Testis (tissue), 2 donors: ENCODE measurements at regions not wholly inside any gene's neighbourhood (a gene's known extent, or its start where the extent isn't known, plus 50 kb on each side); places are given as distances from the start of the nearest gene placed in this dataset.

Experiments used
- POLR2A ChIP-seq: fragments of 450-650 bp; IDR thresholded peaks from one replicate; pipeline ENCODE4 v1.6.1; 2017; ENCODE audit warnings: antibody characterized with exemption, mild to moderate bottlenecking, moderate library complexity
- TF ChIP-seq, protein P1 (sequence below), 3 experiments: fragments of 450-650 bp in 2 of 3; fragments of 200-600 bp in 1 of 3; sonication (generic) in 1 of 3; IDR thresholded peaks; one replicate each; pipeline ENCODE4 v1.5.1; 2016 to 2019; ENCODE audit warnings: antibody characterized with exemption in 3 of 3, mild to moderate bottlenecking in 2 of 3, moderate library complexity in 1 of 3

DNA sequence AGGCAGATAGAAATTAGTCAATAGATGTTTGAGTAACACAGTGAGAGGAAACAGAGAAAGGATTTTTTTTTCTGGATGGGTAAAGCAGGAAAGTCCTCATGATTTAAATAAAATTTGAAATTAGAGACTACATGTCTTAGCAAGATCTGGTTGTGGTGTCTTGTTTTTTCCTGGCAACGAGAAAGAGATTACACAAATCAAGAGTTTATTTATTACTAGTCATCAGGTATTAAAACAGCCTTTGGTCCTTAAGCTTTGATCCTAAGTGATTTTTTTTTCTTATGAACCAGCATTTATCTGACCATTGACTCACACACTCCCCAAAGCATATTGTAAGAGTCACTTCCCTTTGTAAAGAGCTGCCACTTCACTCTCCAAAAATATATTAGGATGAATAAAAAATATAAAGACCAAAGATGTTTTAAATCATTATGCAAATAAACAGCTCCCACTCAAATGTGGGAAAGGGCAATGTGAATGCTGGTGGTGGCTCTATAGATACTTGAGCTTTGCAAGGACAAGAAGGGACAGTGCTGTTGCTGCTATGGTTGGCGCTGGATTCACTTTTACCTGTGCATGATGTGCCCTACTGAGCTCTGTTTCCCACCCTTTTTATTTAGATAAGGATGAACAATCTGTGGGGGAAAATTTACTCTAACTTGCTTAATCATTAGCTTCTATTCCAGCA is 1726.5 kb downstream of the MAT2B start:
- TF ChIP-seq, protein P1, sequence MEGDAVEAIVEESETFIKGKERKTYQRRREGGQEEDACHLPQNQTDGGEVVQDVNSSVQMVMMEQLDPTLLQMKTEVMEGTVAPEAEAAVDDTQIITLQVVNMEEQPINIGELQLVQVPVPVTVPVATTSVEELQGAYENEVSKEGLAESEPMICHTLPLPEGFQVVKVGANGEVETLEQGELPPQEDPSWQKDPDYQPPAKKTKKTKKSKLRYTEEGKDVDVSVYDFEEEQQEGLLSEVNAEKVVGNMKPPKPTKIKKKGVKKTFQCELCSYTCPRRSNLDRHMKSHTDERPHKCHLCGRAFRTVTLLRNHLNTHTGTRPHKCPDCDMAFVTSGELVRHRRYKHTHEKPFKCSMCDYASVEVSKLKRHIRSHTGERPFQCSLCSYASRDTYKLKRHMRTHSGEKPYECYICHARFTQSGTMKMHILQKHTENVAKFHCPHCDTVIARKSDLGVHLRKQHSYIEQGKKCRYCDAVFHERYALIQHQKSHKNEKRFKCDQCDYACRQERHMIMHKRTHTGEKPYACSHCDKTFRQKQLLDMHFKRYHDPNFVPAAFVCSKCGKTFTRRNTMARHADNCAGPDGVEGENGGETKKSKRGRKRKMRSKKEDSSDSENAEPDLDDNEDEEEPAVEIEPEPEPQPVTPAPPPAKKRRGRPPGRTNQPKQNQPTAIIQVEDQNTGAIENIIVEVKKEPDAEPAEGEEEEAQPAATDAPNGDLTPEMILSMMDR (IDR thresholded peaks at IDR 0.05): no peak
- no peak for TF ChIP-seq POLR2A
